HCT116 (cell line): ENCODE measurements at regions not wholly inside any gene's neighbourhood (a gene's known extent, or its start where the extent isn't known, plus 50 kb on each side); places are given as distances from the start of the nearest gene placed in this dataset.

Experiments used
- ATAC-seq: fragments of 200-7000 bp; cut with Tn5 transposase; 2 replicates; pipeline ENCODE4 v1.9.1; 2020; ENCODE audit warnings: mild to moderate bottlenecking, moderate library complexity
- BruUV-seq: library from RNA; stranded (reverse); fragments of 400-500 nt; replicated peaks from 2 replicates; lab custom pipeline; 2021; lab: Mats Ljungman, UMichigan
- CTCF ChIA-PET: fragments of 300-600 bp; sonication (Branson Sonifier 250); formaldehyde crosslinking; loops from one replicate; lab custom pipeline; 2021; ENCODE audit warnings: antibody characterized with exemption; lab: Charles Lee
- POLR2A ChIA-PET: fragments of 300-600, 350-600 bp; sonication (Branson Sonifier 250); formaldehyde crosslinking; loops from one replicate; lab custom pipeline; 2021; ENCODE audit warnings: antibody characterized with exemption; lab: Charles Lee
- RAD21 ChIA-PET, 2 experiments: fragments of 300-600 bp; sonication (Branson Sonifier 250); formaldehyde crosslinking; loops; one replicate each; lab custom pipeline; 2023; ENCODE audit warnings: low total read pairs in 2 of 2; ENCODE audit not compliant: uncharacterized antibody in 2 of 2, unreplicated experiment in 2 of 2, low non-redundant PET in 1 of 2; lab: Charles Lee
- DNase-seq: peaks from one replicate; pipeline ENCODE4 v3.0.0-alpha.2; 2010; ENCODE audit warnings: low read depth, low spot score
- H2AFZ ChIP-seq: fragments of 200-600 bp; shearing (Covaris generic), sonication (generic); 2 replicates; pipeline ENCODE4 v1.6.1; 2017; ENCODE audit warnings: low read depth, mixed run types, mixed read lengths, antibody characterized with exemption, low read length; ENCODE audit not compliant: poor library complexity, severe bottlenecking
- H3K27ac ChIP-seq: 2 replicates; pipeline ENCODE4 v1.5.1; 2012; ENCODE audit warnings: low read depth, low read length
- H3K27me3 ChIP-seq: fragments of 200-600 bp; sonication (generic); 2 replicates; pipeline ENCODE4 v1.6.1; 2016; ENCODE audit warnings: mixed run types, low read length, mixed read lengths; ENCODE audit not compliant: insufficient read depth
- H3K36me3 ChIP-seq, 2 experiments: fragments of 200-500 bp in 1 of 2; fragments of 200-600 bp in 1 of 2; sonication (Bioruptor generic) in 1 of 2; sonication (generic) in 1 of 2; 2 replicates each; pipeline versions ENCODE4 v1.5.1 to v1.6.1; 2014 to 2016; ENCODE audit warnings: low read length in 2 of 2, inconsistent platforms in 1 of 2, mixed read lengths in 1 of 2, mixed run types in 1 of 2; ENCODE audit not compliant: insufficient read depth in 2 of 2, control insufficient read depth in 1 of 2
- H3K4me1 ChIP-seq, 2 experiments: fragments of 200-600 bp in 1 of 2; sonication (generic) in 1 of 2; 2 replicates each; pipeline versions ENCODE4 v1.5.1 to v1.6.1; 2012 to 2017; ENCODE audit warnings: low read length in 2 of 2, inconsistent platforms in 1 of 2, mild to moderate bottlenecking in 1 of 2, mixed read lengths in 1 of 2, mixed run types in 1 of 2, moderate library complexity in 1 of 2; ENCODE audit not compliant: insufficient read depth in 2 of 2, control insufficient read depth in 1 of 2
- H3K4me2 ChIP-seq: fragments of 200-600 bp; sonication (generic); 2 replicates; pipeline ENCODE4 v1.6.1; 2017; ENCODE audit warnings: mixed run types, low read length, mixed read lengths
- H3K4me3 ChIP-seq, 2 experiments: fragments of 200-600 bp in 1 of 2; sonication (generic) in 1 of 2; replicated peaks in 1 of 2; 2 replicates each; pipeline ENCODE4 v1.5.1; 2011 to 2016; ENCODE audit warnings: low read length in 2 of 2, control low read depth in 1 of 2, low read depth in 1 of 2, mild to moderate bottlenecking in 1 of 2, mixed read lengths in 1 of 2, mixed run types in 1 of 2
- H3K79me2 ChIP-seq: fragments of 200-600 bp; sonication (generic); 2 replicates; pipeline ENCODE4 v1.6.1; 2017; ENCODE audit warnings: mild to moderate bottlenecking, mixed run types, low read length, moderate library complexity, mixed read lengths; ENCODE audit not compliant: insufficient read depth
- H3K9ac ChIP-seq: fragments of 200-600 bp; sonication (generic); 2 replicates; pipeline ENCODE4 v1.6.1; 2016; ENCODE audit warnings: low read length, mixed read lengths
- H3K9me2 ChIP-seq: fragments of 200-600 bp; sonication (generic), shearing (Covaris generic); 2 replicates; pipeline ENCODE4 v1.6.1; 2017; ENCODE audit warnings: mixed run types, mild to moderate bottlenecking, moderate library complexity; ENCODE audit not compliant: insufficient read depth
- H3K9me3 ChIP-seq, 2 experiments: fragments of 200-500 bp in 1 of 2; fragments of 200-600 bp in 1 of 2; sonication (Bioruptor generic) in 1 of 2; sonication (generic) in 1 of 2; 2 replicates each; pipeline ENCODE4 v1.6.1; 2014 to 2017; ENCODE audit warnings: low read length in 2 of 2, mixed read lengths in 2 of 2, inconsistent platforms in 1 of 2, low read depth in 1 of 2, mild to moderate bottlenecking in 1 of 2, mixed run types in 1 of 2, moderate library complexity in 1 of 2; ENCODE audit not compliant: control insufficient read depth in 1 of 2, insufficient read depth in 1 of 2
- H4K20me1 ChIP-seq: fragments of 200-600 bp; sonication (generic), shearing (Covaris generic); 2 replicates; pipeline ENCODE4 v1.6.1; 2017; ENCODE audit warnings: mixed run types, mild to moderate bottlenecking, moderate library complexity; ENCODE audit not compliant: insufficient read depth
- CEBPB ChIP-seq: IDR thresholded peaks from 2 replicates; pipeline ENCODE4 v1.6.1; 2012; ENCODE audit warnings: low read depth
- EGR1 ChIP-seq: IDR thresholded peaks from 2 replicates; pipeline ENCODE4 v1.6.1; 2012; ENCODE audit warnings: low read depth
- ELF1 ChIP-seq: IDR thresholded peaks from 2 replicates; pipeline ENCODE4 v1.6.1; 2012; ENCODE audit warnings: low read depth, borderline replicate concordance
- EZH2phosphoT487 ChIP-seq: fragments of 200-600 bp; IDR thresholded peaks from 2 replicates; pipeline ENCODE4 v1.6.1; 2018; ENCODE audit warnings: antibody characterized with exemption, borderline replicate concordance
- FOSL1 ChIP-seq: IDR thresholded peaks from 2 replicates; pipeline ENCODE4 v1.6.1; 2012; ENCODE audit warnings: low read depth
- JUND ChIP-seq: IDR thresholded peaks from 2 replicates; pipeline ENCODE4 v1.6.1; 2012
- MAX ChIP-seq: IDR thresholded peaks from 2 replicates; pipeline ENCODE4 v1.6.1; 2012
- SIN3A ChIP-seq: IDR thresholded peaks from 2 replicates; pipeline ENCODE4 v1.6.1; 2012; ENCODE audit warnings: low read depth
- SP1 ChIP-seq: IDR thresholded peaks from 2 replicates; pipeline ENCODE4 v1.6.1; 2012; ENCODE audit warnings: low read depth
- SRF ChIP-seq: IDR thresholded peaks from 2 replicates; pipeline ENCODE4 v1.6.1; 2012; ENCODE audit warnings: low read depth
- ZFX ChIP-seq: fragments of 450-650 bp; IDR thresholded peaks from 2 replicates; pipeline ENCODE4 v1.6.1; 2017
- ZNF274 ChIP-seq: fragments of 200-500 bp; sonication (Bioruptor generic); IDR thresholded peaks from 2 replicates; pipeline ENCODE4 v1.6.1; 2014; ENCODE audit warnings: mild to moderate bottlenecking, low read depth, low read length, inconsistent platforms
- intact Hi-C: fragments of 100-400 bp; cut with micrococcal nuclease; formaldehyde crosslinking; loops from 2 replicates; pipeline ENCODE4 v1.10.0; 2022
- TF ChIP-seq, protein P1 (sequence below), 3 experiments: fragments of 200-600 bp in 1 of 3; sonication (generic) in 1 of 3; IDR thresholded peaks in 2 of 3; conservative IDR thresholded peaks in 1 of 3; 2 replicates each; pipeline ENCODE4 v1.5.1; 2012 to 2017; ENCODE audit warnings: low read depth in 2 of 3, low read length in 2 of 3, antibody characterized with exemption in 1 of 3, borderline replicate concordance in 1 of 3, control low read depth in 1 of 3, mild to moderate bottlenecking in 1 of 3, mixed read lengths in 1 of 3, mixed run types in 1 of 3, moderate library complexity in 1 of 3; ENCODE audit not compliant: insufficient read depth in 1 of 3
- TF ChIP-seq, protein P2 (sequence below): IDR thresholded peaks from 2 replicates; pipeline ENCODE4 v1.6.1; 2011; ENCODE audit warnings: mild to moderate bottlenecking, low read length, moderate library complexity; ENCODE audit not compliant: insufficient replicate concordance; ENCODE audit errors: extremely low read depth
- TF ChIP-seq, protein P3 (sequence below): IDR thresholded peaks from 2 replicates; pipeline ENCODE4 v1.6.1; 2012; ENCODE audit warnings: low read depth

- peak; percentile 29; the same call in 1 of the 2 replicates for TF ChIP-seq SP1
- TF ChIP-seq, protein P1, sequence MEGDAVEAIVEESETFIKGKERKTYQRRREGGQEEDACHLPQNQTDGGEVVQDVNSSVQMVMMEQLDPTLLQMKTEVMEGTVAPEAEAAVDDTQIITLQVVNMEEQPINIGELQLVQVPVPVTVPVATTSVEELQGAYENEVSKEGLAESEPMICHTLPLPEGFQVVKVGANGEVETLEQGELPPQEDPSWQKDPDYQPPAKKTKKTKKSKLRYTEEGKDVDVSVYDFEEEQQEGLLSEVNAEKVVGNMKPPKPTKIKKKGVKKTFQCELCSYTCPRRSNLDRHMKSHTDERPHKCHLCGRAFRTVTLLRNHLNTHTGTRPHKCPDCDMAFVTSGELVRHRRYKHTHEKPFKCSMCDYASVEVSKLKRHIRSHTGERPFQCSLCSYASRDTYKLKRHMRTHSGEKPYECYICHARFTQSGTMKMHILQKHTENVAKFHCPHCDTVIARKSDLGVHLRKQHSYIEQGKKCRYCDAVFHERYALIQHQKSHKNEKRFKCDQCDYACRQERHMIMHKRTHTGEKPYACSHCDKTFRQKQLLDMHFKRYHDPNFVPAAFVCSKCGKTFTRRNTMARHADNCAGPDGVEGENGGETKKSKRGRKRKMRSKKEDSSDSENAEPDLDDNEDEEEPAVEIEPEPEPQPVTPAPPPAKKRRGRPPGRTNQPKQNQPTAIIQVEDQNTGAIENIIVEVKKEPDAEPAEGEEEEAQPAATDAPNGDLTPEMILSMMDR (IDR thresholded peaks at IDR 0.05 in 2 of 3, conservative IDR thresholded peaks at IDR 0.05 in 1 of 3; ENCODE audit: borderline replicate concordance in 1 of 3, insufficient read depth in 1 of 3, low read depth in 2 of 3, low read length in 2 of 3) = no peak
- TF ChIP-seq ZFX = no peak
- no peak for TF ChIP-seq EZH2phosphoT487
- peak; percentile 40; the same call in 1 of the 2 replicates for TF ChIP-seq JUND
Observed at GRCh38 chr10:90314718-90315117, 543.1 kb downstream of the HTR7 start (continued).

DNA sequence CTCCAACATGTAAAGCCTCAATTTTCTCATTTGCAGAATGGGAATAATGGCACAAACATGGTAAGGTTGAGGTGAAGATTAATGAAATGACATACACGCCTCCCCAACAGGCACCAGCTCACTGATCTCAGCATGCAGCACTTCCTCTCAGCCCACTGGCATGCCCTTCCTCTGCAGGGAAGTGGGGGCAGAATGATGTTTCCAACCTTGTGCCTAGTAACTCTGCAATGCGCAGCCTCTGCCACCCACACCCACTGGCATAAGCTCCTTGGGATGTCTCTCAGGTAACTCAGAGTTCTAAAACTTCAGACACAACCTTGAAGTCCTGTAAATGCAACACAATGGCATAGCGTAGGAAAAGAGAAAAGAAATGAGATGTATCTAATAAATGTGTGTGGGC, 540.7 kb downstream of the HTR7 start:
- DNase-seq = no peak
- Histone ChIP-seq H4K20me1 (no peaks in the 10 kb centered on the region), H3K79me2 (no peaks in the 10 kb centered on the region), H3K4me2 (peak overlapping the region; percentile 31), H3K4me1 (peaks cover 80 to 93% of the 10 kb centered on the region in 2 experiments), H3K27me3 (no peaks in the 10 kb centered on the region), H2AFZ (no peak overlapping the region), H3K9me3 (no peaks in the 10 kb centered on the region), H3K9ac (no peak overlapping the region; the same call in 1 of the 2 replicates), H3K4me3 (no peak overlapping the region), H3K9me2 (no peaks in the 10 kb centered on the region), H3K27ac (peak overlapping the region; percentile 99), H3K36me3 (no peaks in the 10 kb centered on the region)
- ChIA-PET CTCF (no interaction called here), RAD21 (no interaction called here), POLR2A (no interaction called here)
- BruUV-seq = no TSS peak
- no peak for ATAC-seq
- TF ChIP-seq SRF (no peak), CEBPB (no peak), ELF1 (no peak), FOSL1 (no peak), SIN3A (no peak), ZFX (no peak), EZH2phosphoT487 (no peak), SP1 (no peak), ZNF274 (no peak), MAX (no peak), EGR1 (no peak)
- TF ChIP-seq, protein P2, sequence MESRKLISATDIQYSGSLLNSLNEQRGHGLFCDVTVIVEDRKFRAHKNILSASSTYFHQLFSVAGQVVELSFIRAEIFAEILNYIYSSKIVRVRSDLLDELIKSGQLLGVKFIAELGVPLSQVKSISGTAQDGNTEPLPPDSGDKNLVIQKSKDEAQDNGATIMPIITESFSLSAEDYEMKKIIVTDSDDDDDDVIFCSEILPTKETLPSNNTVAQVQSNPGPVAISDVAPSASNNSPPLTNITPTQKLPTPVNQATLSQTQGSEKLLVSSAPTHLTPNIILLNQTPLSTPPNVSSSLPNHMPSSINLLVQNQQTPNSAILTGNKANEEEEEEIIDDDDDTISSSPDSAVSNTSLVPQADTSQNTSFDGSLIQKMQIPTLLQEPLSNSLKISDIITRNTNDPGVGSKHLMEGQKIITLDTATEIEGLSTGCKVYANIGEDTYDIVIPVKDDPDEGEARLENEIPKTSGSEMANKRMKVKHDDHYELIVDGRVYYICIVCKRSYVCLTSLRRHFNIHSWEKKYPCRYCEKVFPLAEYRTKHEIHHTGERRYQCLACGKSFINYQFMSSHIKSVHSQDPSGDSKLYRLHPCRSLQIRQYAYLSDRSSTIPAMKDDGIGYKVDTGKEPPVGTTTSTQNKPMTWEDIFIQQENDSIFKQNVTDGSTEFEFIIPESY = no peak
- TF ChIP-seq, protein P3, sequence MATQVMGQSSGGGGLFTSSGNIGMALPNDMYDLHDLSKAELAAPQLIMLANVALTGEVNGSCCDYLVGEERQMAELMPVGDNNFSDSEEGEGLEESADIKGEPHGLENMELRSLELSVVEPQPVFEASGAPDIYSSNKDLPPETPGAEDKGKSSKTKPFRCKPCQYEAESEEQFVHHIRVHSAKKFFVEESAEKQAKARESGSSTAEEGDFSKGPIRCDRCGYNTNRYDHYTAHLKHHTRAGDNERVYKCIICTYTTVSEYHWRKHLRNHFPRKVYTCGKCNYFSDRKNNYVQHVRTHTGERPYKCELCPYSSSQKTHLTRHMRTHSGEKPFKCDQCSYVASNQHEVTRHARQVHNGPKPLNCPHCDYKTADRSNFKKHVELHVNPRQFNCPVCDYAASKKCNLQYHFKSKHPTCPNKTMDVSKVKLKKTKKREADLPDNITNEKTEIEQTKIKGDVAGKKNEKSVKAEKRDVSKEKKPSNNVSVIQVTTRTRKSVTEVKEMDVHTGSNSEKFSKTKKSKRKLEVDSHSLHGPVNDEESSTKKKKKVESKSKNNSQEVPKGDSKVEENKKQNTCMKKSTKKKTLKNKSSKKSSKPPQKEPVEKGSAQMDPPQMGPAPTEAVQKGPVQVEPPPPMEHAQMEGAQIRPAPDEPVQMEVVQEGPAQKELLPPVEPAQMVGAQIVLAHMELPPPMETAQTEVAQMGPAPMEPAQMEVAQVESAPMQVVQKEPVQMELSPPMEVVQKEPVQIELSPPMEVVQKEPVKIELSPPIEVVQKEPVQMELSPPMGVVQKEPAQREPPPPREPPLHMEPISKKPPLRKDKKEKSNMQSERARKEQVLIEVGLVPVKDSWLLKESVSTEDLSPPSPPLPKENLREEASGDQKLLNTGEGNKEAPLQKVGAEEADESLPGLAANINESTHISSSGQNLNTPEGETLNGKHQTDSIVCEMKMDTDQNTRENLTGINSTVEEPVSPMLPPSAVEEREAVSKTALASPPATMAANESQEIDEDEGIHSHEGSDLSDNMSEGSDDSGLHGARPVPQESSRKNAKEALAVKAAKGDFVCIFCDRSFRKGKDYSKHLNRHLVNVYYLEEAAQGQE = no peak
- intact Hi-C loops = loop anchor here (5.0 to 10.0 kb wide), 5 partner anchors 90 to 538 kb away; partner anchors contain the start of gene HTR7
